HPDE6-E6E7 (cell line): ENCODE measurements at regions not wholly inside any gene's neighbourhood (a gene's known extent, or its start where the extent isn't known, plus 50 kb on each side); places are given as distances from the start of the nearest gene placed in this dataset.

Experiments used
- DNase-seq: peaks from one replicate; pipeline ENCODE4 v3.0.0; 2011; ENCODE audit warnings: missing footprints; ENCODE audit errors: extremely low spot score

DNA sequence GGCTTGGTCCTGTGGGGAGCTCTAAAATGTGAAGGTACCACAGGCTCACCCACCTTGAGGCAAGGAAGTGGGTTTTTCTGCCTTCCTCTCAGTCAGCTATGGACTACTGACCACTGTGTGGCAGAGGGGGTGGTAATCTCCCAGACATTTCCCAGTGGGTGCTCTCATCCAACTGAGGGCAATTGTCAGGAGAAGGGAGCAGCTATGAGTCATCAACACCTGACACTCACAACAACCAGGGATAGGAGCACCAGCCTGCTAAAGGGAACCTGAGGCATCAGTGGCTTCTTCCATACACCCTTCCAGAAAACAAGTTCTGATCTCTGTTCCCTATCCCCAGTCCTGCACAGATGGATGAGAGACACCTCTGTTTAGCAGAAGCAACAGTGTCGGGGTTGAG is 468.8 kb downstream of the BCOR start:
- DNase-seq = no peak

DNA sequence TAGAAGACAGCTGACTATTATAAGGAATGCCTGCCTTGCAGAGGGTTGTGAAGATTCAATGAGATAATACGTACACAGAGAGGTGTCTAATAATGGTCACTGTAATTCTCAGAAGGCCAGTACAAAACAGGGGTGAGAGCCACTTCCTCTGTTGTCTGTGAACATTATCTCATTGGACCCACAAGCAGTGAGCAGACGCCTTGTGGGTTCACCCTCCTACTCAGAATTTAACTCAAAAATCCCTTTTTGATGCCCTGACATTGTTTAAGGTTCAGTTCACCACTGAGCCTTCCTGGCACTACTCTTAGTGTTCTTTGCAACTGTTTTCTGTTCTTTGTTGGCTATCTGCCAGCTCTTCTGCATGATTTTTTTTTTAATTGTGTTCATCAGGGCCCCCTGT is 467.4 kb downstream of the BCOR start:
- no peak for DNase-seq

- DNase-seq = no peak
These were observed 466.2 kb downstream of the BCOR start for GRCh38 chrX:39631276-39632229.

DNA sequence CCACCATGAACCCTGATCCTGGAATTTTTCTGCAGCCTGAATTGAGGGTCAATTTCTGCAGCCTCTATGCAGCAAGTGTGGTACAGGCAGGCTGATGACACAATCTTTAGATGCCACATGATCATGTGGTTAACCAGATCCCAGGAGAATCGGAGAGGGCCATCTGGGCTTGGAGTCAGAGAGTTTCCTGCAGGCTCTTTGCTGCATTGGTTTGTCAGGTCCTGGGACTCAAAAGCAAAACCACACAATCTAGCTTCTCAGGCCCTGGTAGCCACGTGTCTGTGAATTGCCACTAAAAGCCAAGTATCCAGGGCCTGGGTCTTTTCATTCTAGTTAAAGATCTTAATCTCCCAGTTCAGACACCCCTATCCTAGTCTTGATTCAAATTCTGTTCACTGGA is 464.5 kb downstream of the BCOR start:
- DNase-seq = no peak

DNA sequence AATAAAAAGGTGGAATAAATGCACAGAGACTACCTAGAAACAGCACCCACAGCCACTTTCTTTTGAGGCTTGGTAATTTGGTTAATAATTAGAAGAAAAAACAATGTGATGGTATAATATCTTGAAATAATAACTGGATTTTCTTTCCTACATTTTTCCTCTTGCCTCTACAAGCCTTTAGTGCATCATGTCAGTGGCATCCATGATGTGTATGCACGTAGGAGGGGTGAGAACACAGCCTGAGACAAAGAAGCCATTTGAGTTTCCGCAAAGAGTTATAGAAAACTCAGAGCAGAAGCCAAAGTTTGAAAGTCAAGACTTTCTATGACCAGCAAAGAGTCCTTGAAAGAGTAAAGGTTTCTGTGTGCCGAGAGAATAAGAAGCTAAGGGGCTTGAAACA is 461.3 kb downstream of the BCOR start:
- DNase-seq = no peak

GRCh38 chrX:39638526-39638925 is 459.2 kb downstream of the BCOR start:
- DNase-seq = no peak

GRCh38 chrX:39639871-39640270 is 457.9 kb downstream of the BCOR start:
- no peak for DNase-seq

- DNase-seq = no peak
These were observed 456.9 kb downstream of the BCOR start for GRCh38 chrX:39640866-39641265.

DNA sequence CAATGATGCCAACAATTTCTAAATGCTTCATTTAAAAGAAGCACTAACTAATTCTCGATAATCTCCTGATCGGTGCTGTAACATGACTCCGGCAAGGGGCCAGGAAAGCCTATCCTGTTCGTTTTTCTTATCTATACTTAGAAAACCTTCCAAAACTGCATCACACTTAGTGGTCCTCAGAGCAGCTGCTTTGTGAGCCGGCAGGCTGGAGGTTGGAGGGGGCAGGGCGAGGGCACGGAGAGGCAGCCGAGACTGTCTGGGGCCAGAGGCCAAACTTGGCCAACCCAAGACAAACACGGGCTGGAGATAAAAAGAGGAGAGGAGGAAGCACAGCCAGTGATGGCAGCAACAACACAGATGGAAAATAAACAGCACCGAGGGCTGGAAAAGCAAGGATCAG is 455.7 kb downstream of the BCOR start:
- DNase-seq = no peak

- no peak for DNase-seq
These were observed 454.2 kb downstream of the BCOR start for GRCh38 chrX:39643550-39643949.

- no peak for DNase-seq
These were observed 452.4 kb downstream of the BCOR start for GRCh38 chrX:39645178-39645895.

GRCh38 chrX:39648548-39649254 is 449.1 kb downstream of the BCOR start:
- DNase-seq = no peak

GRCh38 chrX:39650768-39651347 is 446.9 kb downstream of the BCOR start:
- no peak for DNase-seq

GRCh38 chrX:39652336-39652735 is 445.4 kb downstream of the BCOR start:
- DNase-seq = no peak

GRCh38 chrX:39653691-39654090 is 444.1 kb downstream of the BCOR start:
- no peak for DNase-seq

DNA sequence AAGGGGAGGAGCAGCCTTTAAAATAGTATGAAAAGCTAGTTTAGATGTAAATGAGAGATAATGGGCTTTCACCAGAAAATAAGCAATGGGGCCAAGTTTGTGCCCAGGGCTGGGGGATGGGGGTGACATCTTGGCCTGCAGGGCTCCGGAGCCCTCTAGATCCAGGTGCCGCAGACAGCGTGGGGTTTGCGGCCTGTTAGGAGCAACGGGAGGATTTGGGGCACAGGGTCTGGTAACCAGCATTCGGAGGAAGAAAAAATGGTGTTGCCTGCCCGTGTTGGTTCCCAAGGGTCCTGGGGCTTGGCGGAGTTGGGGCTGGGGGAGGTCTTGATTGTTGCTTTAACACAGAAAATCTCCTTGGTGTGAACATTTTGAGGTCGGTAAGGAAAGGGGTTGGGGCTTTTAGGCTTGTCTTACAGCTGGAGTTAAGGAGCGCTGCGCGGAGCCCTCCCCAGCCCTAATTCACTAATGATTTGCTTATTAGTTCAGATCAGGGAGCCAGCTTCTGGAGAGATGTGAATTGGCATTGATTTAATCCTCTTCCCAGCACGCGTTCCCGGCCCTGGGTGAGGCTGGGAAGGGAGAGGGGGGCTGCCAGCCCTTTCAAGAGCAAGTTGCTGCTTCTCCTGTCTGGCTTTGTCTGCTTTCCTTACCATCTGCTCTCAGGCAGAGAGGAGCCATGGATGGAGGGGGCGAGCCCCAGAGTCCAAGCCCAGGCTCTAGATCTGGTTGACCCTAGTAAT is 443.4 kb downstream of the BCOR start:
- DNase-seq = no peak

DNA sequence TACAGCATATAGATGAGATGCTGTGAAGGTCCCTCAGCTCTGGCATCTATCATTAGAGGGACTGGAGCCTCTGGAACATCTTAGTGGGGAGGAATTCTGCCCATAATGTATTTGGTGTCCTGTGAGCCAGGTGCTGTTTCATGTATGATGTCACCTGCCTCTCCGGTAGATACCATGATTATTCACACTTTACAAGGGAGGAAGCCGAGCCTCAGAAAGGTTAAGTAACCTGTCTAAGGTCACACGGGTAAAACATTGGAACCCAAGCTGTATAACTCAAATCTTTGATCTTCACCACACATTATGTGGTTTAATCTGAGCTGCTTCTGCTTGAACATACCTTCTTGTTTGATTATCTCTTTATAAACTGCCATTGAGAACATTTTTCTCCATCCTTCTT is 442.8 kb downstream of the BCOR start:
- DNase-seq = no peak

- DNase-seq = no peak
These were observed 436.4 kb downstream of the BCOR start for GRCh38 chrX:39661116-39661907.

- DNase-seq = no peak
These were observed 431.8 kb downstream of the BCOR start for GRCh38 chrX:39665830-39666518.

GRCh38 chrX:39667191-39667590 is 430.6 kb downstream of the BCOR start:
- DNase-seq = no peak
